Gastrocnemius medialis (tissue), 4 donors: ENCODE measurements at regions not wholly inside any gene's neighbourhood (a gene's known extent, or its start where the extent isn't known, plus 50 kb on each side); places are given as distances from the start of the nearest gene placed in this dataset.

Experiments used
- CTCF ChIP-seq, 5 experiments: fragments of 450-650 bp in 3 of 5; fragments of 200-600 bp in 2 of 5; sonication (generic) in 2 of 5; IDR thresholded peaks in 4 of 5; conservative IDR thresholded peaks in 1 of 5; 1 replicate in 4 of 5; 2 replicates in 1 of 5; pipeline ENCODE4 v1.5.1; 2016 to 2019; ENCODE audit warnings: antibody characterized with exemption in 5 of 5, mild to moderate bottlenecking in 3 of 5, moderate library complexity in 3 of 5
- POLR2A ChIP-seq, 2 donors: fragments of 450-650 bp; IDR thresholded peaks; one replicate each; pipeline ENCODE4 v1.6.1; 2017; ENCODE audit warnings: antibody characterized with exemption in 2 of 2, mild to moderate bottlenecking in 2 of 2, moderate library complexity in 2 of 2

GRCh38 chr3:6204891-6205290 is 656.0 kb upstream of the GRM7 start:
- no peak for TF ChIP-seq POLR2A (IDR thresholded peaks at IDR 0.05)
- TF ChIP-seq CTCF (IDR thresholded peaks at IDR 0.05 in 4 of 5, conservative IDR thresholded peaks at IDR 0.05 in 1 of 5), result no peak
